ENCODE measurements at regions not wholly inside any gene's neighbourhood (a gene's known extent, or its start where the extent isn't known, plus 50 kb on each side); places are given as distances from the start of the nearest gene placed in this dataset.
"Not testable (repeated sequence)": the region's sequence is repeated elsewhere in the genome, so short reads cannot be mapped to it uniquely, and the experiment has no call there.

DNA sequence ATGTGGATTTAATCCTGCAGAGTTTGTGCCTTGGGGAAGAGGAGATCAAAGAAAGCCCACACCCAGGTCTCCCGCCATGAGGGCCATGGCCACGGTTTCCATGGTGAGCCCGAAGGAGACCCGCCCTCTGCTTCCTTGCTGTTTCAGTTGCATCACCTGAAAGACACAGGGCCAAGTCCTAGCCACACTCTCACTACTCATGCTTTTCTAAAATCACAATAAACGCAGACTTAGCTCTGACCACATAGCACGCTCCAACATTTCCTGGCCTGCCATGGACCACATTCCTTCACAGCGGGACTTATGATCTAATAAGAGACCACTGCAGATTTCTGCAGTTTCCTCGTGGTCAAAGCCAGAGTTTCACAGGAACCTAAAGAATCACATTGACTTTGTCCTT lies 426.0 kb upstream of the NR3C2 start:
- ChIA-PET POLR2A (no interaction called here), CTCF (no interaction called here)
- Mint-ChIP-seq H3K27ac (no peak overlapping the region), H3K4me3 (no peak overlapping the region), H3K36me3 (ENCODE audit: low read depth) (no peaks in the 10 kb centered on the region), H3K9me3 (no peaks in the 10 kb centered on the region), H3K4me1 (no peaks in the 10 kb centered on the region), H3K27me3 (no peaks in the 10 kb centered on the region)
- no peak for DNase-seq

- H3K27me3 Mint-ChIP-seq = no peaks in the 10 kb centered on the region
- no peak overlapping the region for H3K4me3 Mint-ChIP-seq
- POLR2A ChIA-PET = no interaction called here
- H3K36me3 Mint-ChIP-seq (ENCODE audit: low read depth) = no peaks in the 10 kb centered on the region
- H3K4me1 Mint-ChIP-seq = no peaks in the 10 kb centered on the region
- CTCF ChIA-PET = no interaction called here
- DNase-seq = no peak
- H3K27ac Mint-ChIP-seq = no peak overlapping the region
- H3K9me3 Mint-ChIP-seq = no peaks in the 10 kb centered on the region
These were observed 424.5 kb upstream of the NR3C2 start for GRCh38 chr4:148866666-148867065.

DNA sequence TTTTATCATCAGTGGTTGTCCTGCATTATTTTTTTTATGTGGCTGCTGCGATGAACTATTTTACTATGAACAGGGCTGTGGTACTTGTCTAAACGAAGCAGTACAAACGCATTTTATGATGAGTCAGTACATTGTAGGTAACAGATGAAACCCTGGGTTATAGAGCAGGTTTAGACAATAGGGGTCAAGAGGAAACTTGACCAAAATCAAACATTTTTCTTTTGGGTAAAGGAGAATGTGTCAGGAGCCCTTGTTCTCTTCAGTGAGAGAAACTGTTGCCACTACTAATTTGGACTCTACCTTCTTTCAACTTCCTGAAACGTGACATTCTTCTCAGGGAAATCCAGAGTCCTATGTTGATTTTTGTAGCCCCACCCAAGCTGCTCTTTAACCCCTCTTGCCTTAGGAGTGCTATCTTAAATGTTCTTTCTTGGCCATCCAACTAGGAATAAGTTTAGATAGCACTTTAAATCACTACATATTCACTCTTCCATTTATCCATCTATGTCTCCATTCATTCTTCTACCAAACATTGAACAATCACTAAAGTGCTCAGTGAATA lies 415.8 kb upstream of the NR3C2 start:
- Mint-ChIP-seq H3K27me3 (no peaks in the 10 kb centered on the region), H3K4me3 (no peak overlapping the region), H3K4me1 (no peaks in the 10 kb centered on the region), H3K9me3 (no peaks in the 10 kb centered on the region), H3K27ac (no peak overlapping the region), H3K36me3 (ENCODE audit: low read depth) (no peaks in the 10 kb centered on the region)
- ChIA-PET CTCF (no interaction called here), POLR2A (no interaction called here)
- no peak for DNase-seq

- Mint-ChIP-seq H3K27me3 (no peaks in the 10 kb centered on the region), H3K27ac (no peak overlapping the region), H3K4me3 (no peak overlapping the region), H3K36me3 (ENCODE audit: low read depth) (no peaks in the 10 kb centered on the region), H3K9me3 (no peaks in the 10 kb centered on the region), H3K4me1 (no peaks in the 10 kb centered on the region)
- ChIA-PET CTCF (no interaction called here), POLR2A (no interaction called here)
- DNase-seq = no peak
These were observed 415.2 kb upstream of the NR3C2 start for GRCh38 chr4:148857239-148857972.

GRCh38 chr4:148854203-148854602 lies 412.0 kb upstream of the NR3C2 start:
- Mint-ChIP-seq H3K4me1 (no peaks in the 10 kb centered on the region), H3K27me3 (no peaks in the 10 kb centered on the region), H3K36me3 (ENCODE audit: low read depth) (no peaks in the 10 kb centered on the region), H3K4me3 (no peak overlapping the region), H3K27ac (no peak overlapping the region), H3K9me3 (no peaks in the 10 kb centered on the region)
- DNase-seq = no peak
- CTCF ChIA-PET = no interaction called here
- POLR2A ChIA-PET = no interaction called here

GRCh38 chr4:148852092-148852699 lies 410.0 kb upstream of the NR3C2 start:
- ChIA-PET CTCF (no interaction called here), POLR2A (no interaction called here)
- no peaks in the 10 kb centered on the region for H3K36me3 Mint-ChIP-seq (ENCODE audit: low read depth)
- DNase-seq = no peak
- H3K4me1 Mint-ChIP-seq = no peaks in the 10 kb centered on the region
- H3K27me3 Mint-ChIP-seq = no peaks in the 10 kb centered on the region
- no peak overlapping the region for H3K27ac Mint-ChIP-seq
- H3K9me3 Mint-ChIP-seq = no peaks in the 10 kb centered on the region
- H3K4me3 Mint-ChIP-seq = no peak overlapping the region

- ChIA-PET POLR2A (no interaction called here), CTCF (no interaction called here)
- Mint-ChIP-seq H3K27me3 (no peaks in the 10 kb centered on the region), H3K9me3 (no peaks in the 10 kb centered on the region), H3K36me3 (ENCODE audit: low read depth) (no peaks in the 10 kb centered on the region), H3K27ac (no peak overlapping the region), H3K4me3 (no peak overlapping the region), H3K4me1 (no peaks in the 10 kb centered on the region)
- no peak for DNase-seq
These were observed 408.2 kb upstream of the NR3C2 start for GRCh38 chr4:148850257-148850995.

- no peaks in the 10 kb centered on the region for H3K27me3 Mint-ChIP-seq
- H3K9me3 Mint-ChIP-seq = no peaks in the 10 kb centered on the region
- POLR2A ChIA-PET = no interaction called here
- no peak overlapping the region for H3K4me3 Mint-ChIP-seq
- DNase-seq = no peak
- CTCF ChIA-PET = no interaction called here
- H3K27ac Mint-ChIP-seq = no peak overlapping the region
- no peaks in the 10 kb centered on the region for H3K36me3 Mint-ChIP-seq (ENCODE audit: low read depth)
- H3K4me1 Mint-ChIP-seq = no peaks in the 10 kb centered on the region
These were observed 407.4 kb upstream of the NR3C2 start for GRCh38 chr4:148849581-148849980.

GRCh38 chr4:148847544-148848255 lies 405.5 kb upstream of the NR3C2 start:
- Mint-ChIP-seq H3K4me3 (no peak overlapping the region), H3K4me1 (no peaks in the 10 kb centered on the region), H3K27me3 (no peaks in the 10 kb centered on the region), H3K9me3 (no peaks in the 10 kb centered on the region), H3K27ac (no peak overlapping the region), H3K36me3 (ENCODE audit: low read depth) (no peaks in the 10 kb centered on the region)
- no peak for DNase-seq
- CTCF ChIA-PET = no interaction called here
- POLR2A ChIA-PET = no interaction called here

GRCh38 chr4:148845609-148846008 lies 403.4 kb upstream of the NR3C2 start:
- Mint-ChIP-seq H3K4me1 (no peaks in the 10 kb centered on the region), H3K36me3 (ENCODE audit: low read depth) (no peaks in the 10 kb centered on the region), H3K27ac (no peak overlapping the region), H3K9me3 (no peaks in the 10 kb centered on the region), H3K27me3 (no peaks in the 10 kb centered on the region), H3K4me3 (no peak overlapping the region)
- ChIA-PET POLR2A (no interaction called here), CTCF (no interaction called here)
- DNase-seq = no peak

GRCh38 chr4:148843625-148844024 lies 401.4 kb upstream of the NR3C2 start:
- no peaks in the 10 kb centered on the region for H3K27me3 Mint-ChIP-seq
- peaks cover 2% of the 10 kb centered on the region for H3K9me3 Mint-ChIP-seq
- ChIA-PET CTCF (no interaction called here), POLR2A (no interaction called here)
- H3K4me3 Mint-ChIP-seq = no peak overlapping the region
- no peak overlapping the region for H3K27ac Mint-ChIP-seq
- no peaks in the 10 kb centered on the region for H3K36me3 Mint-ChIP-seq (ENCODE audit: low read depth)
- H3K4me1 Mint-ChIP-seq = no peaks in the 10 kb centered on the region
- no peak for DNase-seq

DNA sequence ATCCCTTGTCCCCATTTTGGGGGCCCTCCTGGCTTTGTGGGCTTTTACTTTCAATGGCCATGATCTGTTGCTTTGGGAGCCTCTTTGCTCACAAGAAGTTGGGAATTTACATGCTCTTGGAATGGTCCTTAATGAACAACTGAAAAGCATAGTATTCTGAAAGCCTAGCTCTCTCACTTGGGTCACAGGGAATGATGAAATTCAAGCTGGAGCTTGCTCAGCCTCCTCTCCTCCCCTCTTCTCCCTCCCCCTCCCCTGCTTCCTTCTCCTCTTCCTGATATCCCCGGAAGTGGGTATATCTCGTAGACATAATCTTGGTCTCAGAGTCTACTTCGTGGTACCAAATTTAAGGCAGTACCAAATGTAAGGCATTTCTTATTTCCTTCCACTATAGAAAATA lies 400.6 kb upstream of the NR3C2 start:
- no peak overlapping the region for H3K27ac Mint-ChIP-seq
- DNase-seq = no peak
- no peaks in the 10 kb centered on the region for H3K27me3 Mint-ChIP-seq
- H3K4me1 Mint-ChIP-seq = no peaks in the 10 kb centered on the region
- no peak overlapping the region for H3K4me3 Mint-ChIP-seq
- ChIA-PET POLR2A (no interaction called here), CTCF (no interaction called here)
- peaks cover 2% of the 10 kb centered on the region for H3K9me3 Mint-ChIP-seq
- H3K36me3 Mint-ChIP-seq (ENCODE audit: low read depth) = no peaks in the 10 kb centered on the region

- H3K27me3 Mint-ChIP-seq; POLR2A ChIA-PET; H3K27ac Mint-ChIP-seq; H3K9me3 Mint-ChIP-seq; H3K36me3 Mint-ChIP-seq (ENCODE audit: low read depth); DNase-seq; H3K4me3 Mint-ChIP-seq; H3K4me1 Mint-ChIP-seq; CTCF ChIA-PET: not testable (repeated sequence)
These were observed 395.4 kb upstream of the NR3C2 start for GRCh38 chr4:148837571-148837970.
